ENCODE measurements at regions not wholly inside any gene's neighbourhood (a gene's known extent, or its start where the extent isn't known, plus 50 kb on each side); places are given as distances from the start of the nearest gene placed in this dataset.

GRCh38 chr11:122287401-122287800, 171.4 kb upstream of the BLID start:
- Histone ChIP-seq H3K4me2 (ENCODE audit: insufficient read depth, low read length) (no peak overlapping the region), H3K9ac (ENCODE audit: insufficient read depth in 1 of 2, low read depth in 2 of 2, low read length in 2 of 2) (no peak overlapping the region), H3K4me3 (no peak overlapping the region), H3K9me1 (ENCODE audit: control insufficient read depth, insufficient read depth, low read length) (no peaks in the 10 kb centered on the region), H3K27me3 (ENCODE audit: control insufficient read depth in 2 of 2, insufficient read depth in 2 of 2, low read length in 2 of 2) (no peaks in the 10 kb centered on the region), H2AFZ (ENCODE audit: low read depth, low read length) (no peak overlapping the region), H3K9me3 (replicated peaks; ENCODE audit: control insufficient read depth, insufficient read depth, low read depth, low read length) (no peaks in the 10 kb centered on the region), H3K79me2 (ENCODE audit: control insufficient read depth, insufficient read depth, low read length) (no peaks in the 10 kb centered on the region), H3K36me3 (ENCODE audit: control insufficient read depth, insufficient read depth, low read length) (no peaks in the 10 kb centered on the region), H3K27ac (ENCODE audit: extremely low read depth, low read depth, low read length) (no peak overlapping the region), H3K4me1 (replicated peaks in 1 of 2; ENCODE audit: control insufficient read depth in 2 of 2, insufficient read depth in 2 of 2, low read length in 2 of 2) (no peaks in the 10 kb centered on the region), H4K20me1 (replicated peaks; ENCODE audit: control insufficient read depth, insufficient read depth, low read length) (no peaks in the 10 kb centered on the region)
- intact Hi-C loops (cut with micrococcal nuclease) (no loop called here), in situ Hi-C loops (cut with MboI) (no loop called here)
- no TSS peak for BruUV-seq (replicated peaks)
- ChIA-PET CTCF (ENCODE audit: low intra/inter-chr PET ratio) (no interaction called here), POLR2A (no interaction called here)
- TF ChIP-seq TCF7L2 (IDR thresholded peaks at IDR 0.05; ENCODE audit: low read depth, low read length), result no peak
- no peak for TF ChIP-seq NFE2 (IDR thresholded peaks at IDR 0.05; ENCODE audit: low read depth)
- TF ChIP-seq RBM39 (optimal IDR thresholded peaks at IDR 0.05; ENCODE audit: low read depth, low read length), result no peak
- no peak for TF ChIP-seq RBM22 (IDR thresholded peaks at IDR 0.05; ENCODE audit: low read depth, low read length, poor library complexity, severe bottlenecking)
- TF ChIP-seq, protein P1, sequence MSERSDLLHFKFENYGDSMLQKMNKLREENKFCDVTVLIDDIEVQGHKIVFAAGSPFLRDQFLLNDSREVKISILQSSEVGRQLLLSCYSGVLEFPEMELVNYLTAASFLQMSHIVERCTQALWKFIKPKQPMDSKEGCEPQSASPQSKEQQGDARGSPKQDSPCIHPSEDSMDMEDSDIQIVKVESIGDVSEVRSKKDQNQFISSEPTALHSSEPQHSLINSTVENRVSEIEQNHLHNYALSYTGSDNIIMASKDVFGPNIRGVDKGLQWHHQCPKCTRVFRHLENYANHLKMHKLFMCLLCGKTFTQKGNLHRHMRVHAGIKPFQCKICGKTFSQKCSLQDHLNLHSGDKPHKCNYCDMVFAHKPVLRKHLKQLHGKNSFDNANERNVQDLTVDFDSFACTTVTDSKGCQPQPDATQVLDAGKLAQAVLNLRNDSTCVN (CRISPR knock-in tag; IDR thresholded peaks at IDR 0.05), result no peak
- TF ChIP-seq TAF7 (tag; IDR thresholded peaks at IDR 0.05), result no peak
- no peak for TF ChIP-seq EZH2 (IDR thresholded peaks at IDR 0.05; ENCODE audit: borderline replicate concordance, low read depth, low read length)
- no peak for TF ChIP-seq LARP7 (IDR thresholded peaks at IDR 0.05)
- TF ChIP-seq BRD9 (IDR thresholded peaks at IDR 0.05; ENCODE audit: low read depth, partially characterized antibody), result no peak
- no peak for TF ChIP-seq TAF15 (IDR thresholded peaks at IDR 0.05; ENCODE audit: low read depth, low read length)
- TF ChIP-seq DEAF1 (CRISPR knock-in tag; IDR thresholded peaks at IDR 0.05), result no peak
- no peak for TF ChIP-seq MECOM (CRISPR knock-in tag; IDR thresholded peaks at IDR 0.05)
- TF ChIP-seq POLR3G (IDR thresholded peaks at IDR 0.05; ENCODE audit: extremely low read depth, insufficient read length, insufficient replicate concordance), result no peak
- TF ChIP-seq ZNF347 (CRISPR knock-in tag; IDR thresholded peaks at IDR 0.05; ENCODE audit: low read depth), result no peak
- TF ChIP-seq SMARCA4 (IDR thresholded peaks at IDR 0.05), result no peak
- no peak for TF ChIP-seq CBX8 (IDR thresholded peaks at IDR 0.05; ENCODE audit: borderline replicate concordance, extremely low read depth, low read depth, low read length, poor library complexity, severe bottlenecking)
- TF ChIP-seq POLR2A (conservative IDR thresholded peaks at IDR 0.05), result no peak
- TF ChIP-seq POLR3A (IDR thresholded peaks at IDR 0.05; ENCODE audit: borderline replicate concordance, extremely low read depth, insufficient read depth, insufficient read length), result no peak
- 0% methylated on average over 8 of the region's 11 CpGs for WGBS (ENCODE audit: insufficient coverage, low coverage, missing lambda C conversion rate)
- DNase-seq (ENCODE audit: extremely low read depth in 1 of 4, low spot score in 3 of 4) (no peak), ATAC-seq (no peak), FAIRE-seq (no peak)

Data from K562 (cell line).